K562 (cell line): ENCODE measurements at regions not wholly inside any gene's neighbourhood (a gene's known extent, or its start where the extent isn't known, plus 50 kb on each side); places are given as distances from the start of the nearest gene placed in this dataset.

Source experiments
- ATF3 ChIP-seq, 2 experiments: fragments of 450-650 bp in 1 of 2; sonication (generic) in 1 of 2; formaldehyde crosslinking in 1 of 2; IDR thresholded peaks in 1 of 2; conservative IDR thresholded peaks in 1 of 2; 2 replicates each; pipeline versions ENCODE4 v1.6.1 to v1.8.1; 2016 to 2023; ENCODE audit warnings: mild to moderate bottlenecking in 2 of 2, moderate library complexity in 2 of 2, inconsistent platforms in 1 of 2, missing genetic modification reagents in 1 of 2
- GABPA ChIP-seq: fragments of 200-800 bp; sonication (Bioruptor generic); conservative IDR thresholded peaks from 2 replicates; pipeline ENCODE4 v1.6.1; 2016; ENCODE audit warnings: low read depth, missing genetic modification characterization, missing compliant biosample characterization
- HOXB6 ChIP-seq: fragments of 250-450 bp; sonication (Bioruptor Pico); IDR thresholded peaks from 2 replicates; pipeline ENCODE4 v1.5.1; 2022; ENCODE audit warnings: mild to moderate bottlenecking, borderline replicate concordance
- POLR2A ChIP-seq: fragments of 450-650 bp; conservative IDR thresholded peaks from 2 replicates; pipeline ENCODE4 v1.6.1; 2016
- RBM39 ChIP-seq: fragments of 200-400 bp; formaldehyde crosslinking; optimal IDR thresholded peaks from 2 replicates; pipeline ENCODE3; 2018; ENCODE audit warnings: low read depth, low read length
- TCFL5 ChIP-seq: fragments of 250-450 bp; sonication (Bioruptor Pico); conservative IDR thresholded peaks from 2 replicates; pipeline ENCODE4 v1.6.1; 2021; ENCODE audit warnings: mild to moderate bottlenecking, moderate library complexity, matching md5 sums
- TGIF2 ChIP-seq: sonication (generic); formaldehyde crosslinking; IDR thresholded peaks from 2 replicates; pipeline ENCODE4 v1.8.1; 2022; ENCODE audit warnings: mild to moderate bottlenecking, missing genetic modification reagents, moderate library complexity
- ZBTB2 ChIP-seq: fragments of 450-650 bp; IDR thresholded peaks from 2 replicates; pipeline ENCODE4 v1.6.1; 2016; ENCODE audit warnings: antibody characterized with exemption
- ZNF449 ChIP-seq: fragments of 250-450 bp; sonication (Bioruptor Pico); IDR thresholded peaks from 2 replicates; pipeline ENCODE4 v1.8.0; 2022; ENCODE audit warnings: moderate library complexity, mild to moderate bottlenecking, inconsistent platforms
- ZNF764 ChIP-seq: fragments of 250-450 bp; sonication (Bioruptor Pico); IDR thresholded peaks from 2 replicates; pipeline ENCODE4 v1.4.0; 2020; ENCODE audit warnings: low read depth, mild to moderate bottlenecking, moderate library complexity
- TF ChIP-seq, protein P1 (sequence below): fragments of 450-650 bp; conservative IDR thresholded peaks from 2 replicates; pipeline ENCODE4 v1.6.1; 2016; ENCODE audit warnings: missing genetic modification characterization, low read depth, mild to moderate bottlenecking, missing compliant biosample characterization, moderate library complexity

- no peak for TF ChIP-seq TCFL5 (CRISPR knock-in tag)
- no peak for TF ChIP-seq TGIF2 (CRISPR knock-in tag)
- no peak for TF ChIP-seq ZNF764 (CRISPR knock-in tag)
- no peak for TF ChIP-seq RBM39
- TF ChIP-seq POLR2A, result no peak
- TF ChIP-seq, protein P1, sequence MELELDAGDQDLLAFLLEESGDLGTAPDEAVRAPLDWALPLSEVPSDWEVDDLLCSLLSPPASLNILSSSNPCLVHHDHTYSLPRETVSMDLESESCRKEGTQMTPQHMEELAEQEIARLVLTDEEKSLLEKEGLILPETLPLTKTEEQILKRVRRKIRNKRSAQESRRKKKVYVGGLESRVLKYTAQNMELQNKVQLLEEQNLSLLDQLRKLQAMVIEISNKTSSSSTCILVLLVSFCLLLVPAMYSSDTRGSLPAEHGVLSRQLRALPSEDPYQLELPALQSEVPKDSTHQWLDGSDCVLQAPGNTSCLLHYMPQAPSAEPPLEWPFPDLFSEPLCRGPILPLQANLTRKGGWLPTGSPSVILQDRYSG, result no peak
- TF ChIP-seq ATF3 (IDR thresholded peaks at IDR 0.05), result no peak
- no peak for TF ChIP-seq ATF3 (CRISPR knock-in tag; conservative IDR thresholded peaks at IDR 0.05)
- no peak for TF ChIP-seq ZNF449 (CRISPR knock-in tag)
- TF ChIP-seq GABPA, result no peak
- no peak for TF ChIP-seq HOXB6 (CRISPR knock-in tag)
- TF ChIP-seq ZBTB2, result no peak
Measured at GRCh38 chr12:126994599-126994998, 1272.4 kb upstream of the TMEM132C start (continued).
